Ishikawa (cell line): ENCODE measurements at regions not wholly inside any gene's neighbourhood (a gene's known extent, or its start where the extent isn't known, plus 50 kb on each side); places are given as distances from the start of the nearest gene placed in this dataset.

ENCODE experiments used
- CEBPB ChIP-seq: IDR thresholded peaks from 2 replicates; pipeline ENCODE4 v1.6.1; 2012
- CREB1 ChIP-seq: IDR thresholded peaks from 2 replicates; pipeline ENCODE4 v1.6.1; 2012; ENCODE audit warnings: low read depth
- EGR1 ChIP-seq: IDR thresholded peaks from 2 replicates; pipeline ENCODE4 v1.6.1; 2012
- EP300 ChIP-seq: IDR thresholded peaks from 2 replicates; pipeline ENCODE4 v1.6.1; 2012; ENCODE audit warnings: borderline replicate concordance
- FOXM1 ChIP-seq: IDR thresholded peaks from 2 replicates; pipeline ENCODE4 v1.6.1; 2012; ENCODE audit warnings: low read depth, borderline replicate concordance
- NFIC ChIP-seq: IDR thresholded peaks from 2 replicates; pipeline ENCODE4 v1.6.1; 2012
- RAD21 ChIP-seq: IDR thresholded peaks from 2 replicates; pipeline ENCODE4 v1.6.1; 2012; ENCODE audit warnings: low read depth
- TAF1 ChIP-seq: IDR thresholded peaks from 2 replicates; pipeline ENCODE4 v1.6.1; 2012; ENCODE audit warnings: low read depth, mild to moderate bottlenecking
- TCF12 ChIP-seq: IDR thresholded peaks from 2 replicates; pipeline ENCODE4 v1.6.1; 2012; ENCODE audit warnings: low read depth
- TEAD4 ChIP-seq: IDR thresholded peaks from 2 replicates; pipeline ENCODE4 v1.6.1; 2012
- YY1 ChIP-seq: IDR thresholded peaks from 2 replicates; pipeline ENCODE4 v1.6.1; 2012; ENCODE audit warnings: low read depth
- ZBTB7A ChIP-seq: IDR thresholded peaks from 2 replicates; pipeline ENCODE4 v1.6.1; 2012; ENCODE audit warnings: low read depth
- TF ChIP-seq, protein P1 (sequence below): IDR thresholded peaks from 2 replicates; pipeline ENCODE4 v1.6.1; 2012; ENCODE audit warnings: low read depth, mild to moderate bottlenecking
- TF ChIP-seq, protein P2 (sequence below): IDR thresholded peaks from 2 replicates; pipeline ENCODE4 v1.6.1; 2012
- TF ChIP-seq, protein P3 (sequence below): IDR thresholded peaks from 2 replicates; pipeline ENCODE4 v1.6.1; 2012

DNA sequence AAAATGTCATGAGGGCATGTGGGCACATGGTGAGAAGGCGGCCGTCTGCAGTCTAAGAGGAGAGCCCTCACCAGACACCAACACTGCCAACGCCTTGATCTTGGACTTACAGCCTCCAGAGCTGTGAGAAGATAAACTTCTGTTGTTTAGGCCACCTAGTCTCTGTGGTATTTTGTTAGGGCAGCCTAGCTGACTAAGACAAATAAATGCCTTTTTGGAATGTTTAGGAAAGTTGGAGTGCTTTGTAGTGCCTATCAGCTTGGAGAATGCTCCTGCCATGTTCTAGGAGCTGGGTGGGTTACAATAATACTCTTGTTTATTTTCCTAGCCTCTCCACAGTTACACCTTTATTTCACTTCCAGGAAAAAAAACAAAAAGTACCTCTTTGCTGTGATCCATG, 92.0 kb downstream of the SPP2 start:
- TF ChIP-seq NFIC (no peak), CREB1 (no peak), ZBTB7A (no peak), FOXM1 (no peak), RAD21 (no peak), EP300 (no peak), TEAD4 (no peak), CEBPB (no peak), TAF1 (no peak), TCF12 (no peak), EGR1 (no peak), YY1 (no peak)
- TF ChIP-seq, protein P1, sequence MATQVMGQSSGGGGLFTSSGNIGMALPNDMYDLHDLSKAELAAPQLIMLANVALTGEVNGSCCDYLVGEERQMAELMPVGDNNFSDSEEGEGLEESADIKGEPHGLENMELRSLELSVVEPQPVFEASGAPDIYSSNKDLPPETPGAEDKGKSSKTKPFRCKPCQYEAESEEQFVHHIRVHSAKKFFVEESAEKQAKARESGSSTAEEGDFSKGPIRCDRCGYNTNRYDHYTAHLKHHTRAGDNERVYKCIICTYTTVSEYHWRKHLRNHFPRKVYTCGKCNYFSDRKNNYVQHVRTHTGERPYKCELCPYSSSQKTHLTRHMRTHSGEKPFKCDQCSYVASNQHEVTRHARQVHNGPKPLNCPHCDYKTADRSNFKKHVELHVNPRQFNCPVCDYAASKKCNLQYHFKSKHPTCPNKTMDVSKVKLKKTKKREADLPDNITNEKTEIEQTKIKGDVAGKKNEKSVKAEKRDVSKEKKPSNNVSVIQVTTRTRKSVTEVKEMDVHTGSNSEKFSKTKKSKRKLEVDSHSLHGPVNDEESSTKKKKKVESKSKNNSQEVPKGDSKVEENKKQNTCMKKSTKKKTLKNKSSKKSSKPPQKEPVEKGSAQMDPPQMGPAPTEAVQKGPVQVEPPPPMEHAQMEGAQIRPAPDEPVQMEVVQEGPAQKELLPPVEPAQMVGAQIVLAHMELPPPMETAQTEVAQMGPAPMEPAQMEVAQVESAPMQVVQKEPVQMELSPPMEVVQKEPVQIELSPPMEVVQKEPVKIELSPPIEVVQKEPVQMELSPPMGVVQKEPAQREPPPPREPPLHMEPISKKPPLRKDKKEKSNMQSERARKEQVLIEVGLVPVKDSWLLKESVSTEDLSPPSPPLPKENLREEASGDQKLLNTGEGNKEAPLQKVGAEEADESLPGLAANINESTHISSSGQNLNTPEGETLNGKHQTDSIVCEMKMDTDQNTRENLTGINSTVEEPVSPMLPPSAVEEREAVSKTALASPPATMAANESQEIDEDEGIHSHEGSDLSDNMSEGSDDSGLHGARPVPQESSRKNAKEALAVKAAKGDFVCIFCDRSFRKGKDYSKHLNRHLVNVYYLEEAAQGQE: no peak
- TF ChIP-seq, protein P2, sequence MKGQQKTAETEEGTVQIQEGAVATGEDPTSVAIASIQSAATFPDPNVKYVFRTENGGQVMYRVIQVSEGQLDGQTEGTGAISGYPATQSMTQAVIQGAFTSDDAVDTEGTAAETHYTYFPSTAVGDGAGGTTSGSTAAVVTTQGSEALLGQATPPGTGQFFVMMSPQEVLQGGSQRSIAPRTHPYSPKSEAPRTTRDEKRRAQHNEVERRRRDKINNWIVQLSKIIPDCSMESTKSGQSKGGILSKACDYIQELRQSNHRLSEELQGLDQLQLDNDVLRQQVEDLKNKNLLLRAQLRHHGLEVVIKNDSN: no peak
- TF ChIP-seq, protein P3, sequence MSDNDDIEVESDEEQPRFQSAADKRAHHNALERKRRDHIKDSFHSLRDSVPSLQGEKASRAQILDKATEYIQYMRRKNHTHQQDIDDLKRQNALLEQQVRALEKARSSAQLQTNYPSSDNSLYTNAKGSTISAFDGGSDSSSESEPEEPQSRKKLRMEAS: no peak

DNA sequence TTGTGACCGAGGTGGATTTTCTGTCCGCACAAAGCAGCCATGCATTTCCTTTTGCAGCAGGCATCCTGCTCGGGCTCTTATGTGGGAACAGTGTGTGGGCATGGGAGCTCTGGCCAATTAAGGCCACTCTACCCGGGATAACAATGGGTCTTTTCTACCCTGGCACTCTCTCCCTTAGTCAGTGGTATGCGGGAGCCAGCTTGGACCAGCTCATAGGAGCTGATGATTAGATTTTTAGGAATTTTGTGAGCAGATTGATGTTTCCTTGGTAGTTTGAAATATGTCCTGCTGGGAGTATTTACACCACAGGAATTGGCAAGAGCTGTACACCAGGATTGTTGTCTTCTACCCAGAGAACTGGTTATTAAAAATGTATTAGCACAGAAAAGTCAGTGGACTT, 89.3 kb downstream of the SPP2 start:
- TF ChIP-seq, protein P1: no peak
- TF ChIP-seq ZBTB7A (no peak), EGR1 (no peak), NFIC (peak; percentile 22; the same call in 1 of the 2 replicates), TCF12 (peak; percentile 38; the same call in 1 of the 2 replicates), EP300 (peak; percentile 58; the same call in 1 of the 2 replicates)

DNA sequence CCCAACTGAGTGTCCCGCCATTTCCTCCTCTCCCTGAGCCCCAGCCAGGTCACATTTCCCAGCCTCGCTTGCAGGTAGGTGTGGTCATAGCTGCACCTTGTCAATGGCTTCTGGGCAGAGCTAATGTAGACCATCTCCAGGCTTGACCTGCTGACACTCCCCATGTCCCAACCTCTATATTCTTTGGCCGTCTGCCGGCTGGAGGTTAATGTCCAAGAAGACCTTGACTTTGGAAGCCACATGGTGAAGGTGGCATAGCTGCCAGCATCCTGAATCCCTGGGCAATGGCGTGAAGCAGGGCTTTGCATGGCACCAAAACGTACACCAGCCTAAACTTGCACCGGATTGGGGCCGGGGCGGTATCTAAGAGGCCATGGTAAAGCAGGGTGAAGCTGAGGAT, 88.3 kb downstream of the SPP2 start:
- TF ChIP-seq, protein P2: no peak
- no peak for TF ChIP-seq ZBTB7A
- no peak for TF ChIP-seq RAD21
- no peak for TF ChIP-seq CREB1
- no peak for TF ChIP-seq TEAD4

DNA sequence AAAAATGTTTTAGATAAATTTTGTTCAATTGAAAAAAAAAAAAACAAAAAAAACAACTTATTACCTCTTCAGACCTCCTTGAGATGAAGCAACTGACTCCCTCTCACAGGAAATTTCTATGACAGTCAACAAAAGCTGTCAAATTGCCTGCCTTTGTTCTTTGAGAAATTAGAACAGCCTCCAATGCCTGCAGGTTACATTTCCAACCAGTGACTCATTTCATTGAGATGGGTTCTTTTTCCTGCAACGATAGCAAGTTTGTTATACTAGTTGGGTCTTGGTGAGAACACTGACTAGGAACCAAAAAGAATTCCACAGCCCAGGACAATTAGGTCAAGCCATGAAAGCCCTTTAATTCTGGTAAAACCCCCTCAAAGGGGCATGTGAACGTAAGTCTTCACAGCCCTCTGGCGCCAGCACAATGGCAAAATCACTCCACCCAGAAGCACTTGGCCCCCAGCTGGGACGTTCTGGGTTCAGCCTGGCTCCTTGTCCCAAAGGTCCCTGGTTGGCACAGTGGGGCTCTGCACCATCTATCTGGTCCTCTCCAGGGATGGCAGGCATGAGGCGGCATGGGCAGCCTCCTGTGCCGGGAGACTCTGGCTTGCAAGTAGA, 87.0 kb downstream of the SPP2 start:
- peak; percentile 63 for TF ChIP-seq EP300
- no peak for TF ChIP-seq YY1
- TF ChIP-seq FOXM1: peak; percentile 59; the same call in 1 of the 2 replicates
- TF ChIP-seq TAF1: no peak
- peak; percentile 23; the same call in 1 of the 2 replicates for TF ChIP-seq NFIC
- TF ChIP-seq, protein P1: no peak
- TF ChIP-seq RAD21: peak; percentile 2; the same call in 1 of the 2 replicates
- TF ChIP-seq, protein P3: no peak
- TF ChIP-seq CEBPB: peak; percentile 57
- no peak for TF ChIP-seq EGR1
- TF ChIP-seq ZBTB7A: no peak
- TF ChIP-seq, protein P2: no peak
- TF ChIP-seq TCF12: no peak; the same call in 1 of the 2 replicates
- TF ChIP-seq CREB1: no peak
- TF ChIP-seq TEAD4: peak; percentile 60
